CD14-positive monocyte (primary cell): ENCODE measurements at regions not wholly inside any gene's neighbourhood (a gene's known extent, or its start where the extent isn't known, plus 50 kb on each side); places are given as distances from the start of the nearest gene placed in this dataset.

Experiments used
- DNase-seq, 3 donors: peaks; one replicate each; pipeline ENCODE4 v3.0.0-alpha.2; 2011 to 2022
- H2AFZ ChIP-seq: 2 replicates; pipeline ENCODE4 v1.6.0; 2012; ENCODE audit warnings: mild to moderate bottlenecking, low read depth, low read length, inconsistent platforms; ENCODE audit not compliant: insufficient read depth, poor library complexity, severe bottlenecking
- H3K27ac ChIP-seq, 2 donors: 1 replicate in 1 of 2; 2 replicates in 1 of 2; pipeline ENCODE4 v1.5.1; 2012 to 2013; ENCODE audit warnings: low read length in 2 of 2, control low read depth in 1 of 2, inconsistent platforms in 1 of 2, low read depth in 1 of 2, mild to moderate bottlenecking in 1 of 2
- H3K27me3 ChIP-seq, 2 donors: one replicate each; pipeline versions ENCODE4 v1.6.0 to v1.6.1; 2011 to 2013; ENCODE audit warnings: low read length in 2 of 2; ENCODE audit not compliant: control insufficient read depth in 2 of 2, insufficient read depth in 2 of 2
- H3K36me3 ChIP-seq, 2 donors: replicated peaks in 1 of 2; 1 replicate in 1 of 2; 2 replicates in 1 of 2; pipeline versions ENCODE4 v1.5.1 to v1.6.1; 2012 to 2013; ENCODE audit warnings: low read length in 2 of 2, control low read depth in 1 of 2, inconsistent platforms in 1 of 2, mild to moderate bottlenecking in 1 of 2; ENCODE audit not compliant: insufficient read depth in 2 of 2, control insufficient read depth in 1 of 2
- H3K4me1 ChIP-seq, 2 donors: 1 replicate in 1 of 2; 2 replicates in 1 of 2; pipeline versions ENCODE4 v1.5.1 to v1.6.1; 2012 to 2013; ENCODE audit warnings: low read length in 2 of 2, control low read depth in 1 of 2, inconsistent platforms in 1 of 2, mild to moderate bottlenecking in 1 of 2, moderate library complexity in 1 of 2; ENCODE audit not compliant: insufficient read depth in 2 of 2, control insufficient read depth in 1 of 2
- H3K4me2 ChIP-seq: replicated peaks from 2 replicates; pipeline ENCODE3; 2012; ENCODE audit warnings: low read length, moderate library complexity, mild to moderate bottlenecking; ENCODE audit not compliant: poor library complexity, severe bottlenecking; ENCODE audit errors: extremely low read depth
- H3K4me3 ChIP-seq, 3 experiments: fragments of 200-600 bp in 1 of 3; sonication (generic) in 1 of 3; replicated peaks in 1 of 3; 1 replicate in 2 of 3; 2 replicates in 1 of 3; pipeline ENCODE4 v1.5.1; 2011 to 2013; ENCODE audit warnings: low read length in 3 of 3, mild to moderate bottlenecking in 3 of 3, control low read depth in 2 of 3, low read depth in 2 of 3, inconsistent platforms in 1 of 3, moderate library complexity in 1 of 3
- H3K79me2 ChIP-seq: 2 replicates; pipeline ENCODE4 v1.6.0; 2012; ENCODE audit warnings: mild to moderate bottlenecking, control low read depth, inconsistent platforms, low read length, moderate library complexity; ENCODE audit not compliant: insufficient read depth
- H3K9ac ChIP-seq: 2 replicates; pipeline ENCODE4 v1.6.0; 2017; ENCODE audit warnings: low read length, mild to moderate bottlenecking; ENCODE audit not compliant: insufficient read depth, poor library complexity, severe bottlenecking
- H3K9me3 ChIP-seq, 2 donors: replicated peaks in 1 of 2; 1 replicate in 1 of 2; 2 replicates in 1 of 2; pipeline versions ENCODE4 v1.5.1 to v1.6.1; 2012 to 2013; ENCODE audit warnings: low read length in 2 of 2, control low read depth in 1 of 2; ENCODE audit not compliant: control insufficient read depth in 1 of 2, insufficient read depth in 1 of 2
- H4K20me1 ChIP-seq: 2 replicates; pipeline ENCODE4 v1.6.0; 2012; ENCODE audit warnings: mild to moderate bottlenecking, low read length, control low read depth, moderate library complexity; ENCODE audit not compliant: insufficient read depth
- H3K27ac Mint-ChIP-seq, 7 donors: one replicate each; pipeline ENCODE4 v1.8.0; 2020; ENCODE audit warnings: mild to moderate bottlenecking in 7 of 7, mixed read lengths in 7 of 7, moderate library complexity in 6 of 7, inconsistent platforms in 2 of 7
- H3K27me3 Mint-ChIP-seq, 3 donors: one replicate each; pipeline ENCODE4 v1.8.0; 2021 to 2022; ENCODE audit warnings: low read depth in 3 of 3, mild to moderate bottlenecking in 3 of 3, mixed read lengths in 3 of 3, moderate library complexity in 3 of 3, inconsistent platforms in 1 of 3
- H3K36me3 Mint-ChIP-seq, 2 donors: one replicate each; pipeline ENCODE4 v1.8.0; 2020; ENCODE audit warnings: mixed read lengths in 2 of 2, inconsistent platforms in 1 of 2, mild to moderate bottlenecking in 1 of 2
- H3K4me1 Mint-ChIP-seq: one replicate; pipeline ENCODE4 v1.8.0; 2020; ENCODE audit warnings: mild to moderate bottlenecking, mixed read lengths
- H3K4me3 Mint-ChIP-seq, 2 donors: one replicate each; pipeline ENCODE4 v1.8.0; 2020; ENCODE audit warnings: mild to moderate bottlenecking in 2 of 2, mixed read lengths in 2 of 2, moderate library complexity in 1 of 2
- H3K9me3 Mint-ChIP-seq, 7 donors: one replicate each; pipeline ENCODE4 v1.8.0; 2020 to 2022; ENCODE audit warnings: mixed read lengths in 7 of 7, mild to moderate bottlenecking in 6 of 7, moderate library complexity in 6 of 7, inconsistent platforms in 2 of 7
- WGBS: methylation state at CpG from one replicate; pipeline ENCODE4 v1.1.5; 2013; ENCODE audit warnings: missing lambda C conversion rate; ENCODE audit not compliant: insufficient coverage; 5-methylcytosine and 5-hydroxymethylcytosine counted together
- intact Hi-C, 2 donors: fragments of 100-400 bp; cut with micrococcal nuclease; formaldehyde crosslinking; loops; one replicate each; pipeline versions ENCODE4 v1.15.0 to v1.15.1; 2023
- TF ChIP-seq, protein P1 (sequence below): fragments of 200-600 bp; IDR thresholded peaks from one replicate; pipeline ENCODE4 v1.8.0; 2022; ENCODE audit warnings: antibody characterized with exemption, mild to moderate bottlenecking

DNA sequence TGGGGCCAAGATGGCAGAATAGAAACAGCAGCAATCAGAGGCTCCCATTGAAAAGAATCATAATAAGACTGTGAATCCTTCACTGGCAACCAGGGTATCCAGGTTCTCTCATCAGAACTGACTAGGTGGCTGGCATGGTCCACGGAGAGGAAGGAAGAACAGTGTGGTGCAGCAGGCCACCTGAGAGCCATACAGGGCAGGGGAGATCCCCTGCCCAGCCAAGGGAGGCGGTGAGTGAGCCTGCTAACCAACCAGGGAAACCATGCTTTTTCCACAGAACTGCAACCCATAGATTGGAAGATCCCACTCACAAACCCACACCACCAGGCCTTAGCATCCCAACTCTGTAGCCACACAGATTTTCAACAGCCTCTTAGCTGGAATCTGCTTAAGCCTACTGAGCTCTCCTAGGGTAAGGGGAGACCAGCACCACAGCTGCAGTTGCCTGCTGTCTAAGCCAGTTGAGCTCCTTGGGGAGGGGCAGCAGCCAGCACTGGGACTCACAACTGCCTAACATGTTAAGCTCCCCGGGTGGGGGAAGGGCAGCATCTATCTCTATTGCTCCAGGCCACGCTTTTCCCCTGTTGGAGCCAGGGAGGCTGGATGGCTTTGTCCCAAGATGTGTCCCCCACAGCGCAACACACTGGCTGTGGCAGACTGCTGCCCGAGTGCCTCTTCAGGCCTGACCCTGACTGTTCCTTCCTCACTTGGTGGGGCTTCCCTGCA is 342.6 kb upstream of the CCDC196 start:
- H3K79me2 ChIP-seq = no peaks in the 10 kb centered on the region
- no peaks in the 10 kb centered on the region for H3K27me3 ChIP-seq
- Mint-ChIP-seq H3K27me3 (peaks cover 0 to 3% (median 1%) of the 10 kb centered on the region in 3 donors), H3K4me3 (no peak overlapping the region), H3K27ac (no peak overlapping the region), H3K9me3 (peaks cover 3 to 14% (median 7%) of the 10 kb centered on the region in 7 donors), H3K4me1 (no peaks in the 10 kb centered on the region), H3K36me3 (no peaks in the 10 kb centered on the region)
- no peak overlapping the region for H3K9ac ChIP-seq
- no peaks in the 10 kb centered on the region for H3K36me3 ChIP-seq
- no peak overlapping the region for H3K27ac ChIP-seq
- H4K20me1 ChIP-seq = no peaks in the 10 kb centered on the region
- no peaks in the 10 kb centered on the region for H3K4me1 ChIP-seq
- no peak overlapping the region for H2AFZ ChIP-seq
- intact Hi-C loops = no loop called here
- DNase-seq = no peak
- no peak overlapping the region for H3K4me2 ChIP-seq
- H3K4me3 ChIP-seq = no peak overlapping the region
- 91% methylated on average over 6 of the region's 6 CpGs for WGBS
- TF ChIP-seq, protein P1, sequence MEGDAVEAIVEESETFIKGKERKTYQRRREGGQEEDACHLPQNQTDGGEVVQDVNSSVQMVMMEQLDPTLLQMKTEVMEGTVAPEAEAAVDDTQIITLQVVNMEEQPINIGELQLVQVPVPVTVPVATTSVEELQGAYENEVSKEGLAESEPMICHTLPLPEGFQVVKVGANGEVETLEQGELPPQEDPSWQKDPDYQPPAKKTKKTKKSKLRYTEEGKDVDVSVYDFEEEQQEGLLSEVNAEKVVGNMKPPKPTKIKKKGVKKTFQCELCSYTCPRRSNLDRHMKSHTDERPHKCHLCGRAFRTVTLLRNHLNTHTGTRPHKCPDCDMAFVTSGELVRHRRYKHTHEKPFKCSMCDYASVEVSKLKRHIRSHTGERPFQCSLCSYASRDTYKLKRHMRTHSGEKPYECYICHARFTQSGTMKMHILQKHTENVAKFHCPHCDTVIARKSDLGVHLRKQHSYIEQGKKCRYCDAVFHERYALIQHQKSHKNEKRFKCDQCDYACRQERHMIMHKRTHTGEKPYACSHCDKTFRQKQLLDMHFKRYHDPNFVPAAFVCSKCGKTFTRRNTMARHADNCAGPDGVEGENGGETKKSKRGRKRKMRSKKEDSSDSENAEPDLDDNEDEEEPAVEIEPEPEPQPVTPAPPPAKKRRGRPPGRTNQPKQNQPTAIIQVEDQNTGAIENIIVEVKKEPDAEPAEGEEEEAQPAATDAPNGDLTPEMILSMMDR = no peak
- peaks cover 0 to 11% of the 10 kb centered on the region in 2 donors for H3K9me3 ChIP-seq

DNA sequence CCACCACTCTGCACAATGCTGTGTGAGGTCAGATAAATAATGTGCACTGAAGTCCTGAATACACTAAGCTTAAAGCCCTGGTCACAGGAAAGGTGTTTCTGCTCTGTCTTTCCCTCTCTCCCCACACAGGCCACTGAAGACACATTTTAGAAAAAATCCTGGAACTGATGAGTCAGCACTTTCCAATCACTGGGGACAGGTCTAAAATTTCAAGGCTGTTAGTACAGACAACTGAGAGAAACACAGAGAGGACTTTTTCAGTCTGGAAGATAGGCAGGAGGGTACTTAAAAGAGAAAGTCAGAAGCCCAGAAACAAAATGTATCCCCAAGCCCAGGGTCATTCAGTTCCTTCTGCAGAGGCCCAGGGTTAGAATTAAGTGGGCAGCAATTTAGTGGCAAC is 333.9 kb upstream of the CCDC196 start:
- H3K4me3 Mint-ChIP-seq = no peak overlapping the region
- TF ChIP-seq, protein P1 = no peak
- no peaks in the 10 kb centered on the region for H3K9me3 ChIP-seq
- no peak for DNase-seq
- no peaks in the 10 kb centered on the region for H3K27me3 ChIP-seq
- no peaks in the 10 kb centered on the region for H3K4me1 ChIP-seq
- intact Hi-C loops = no loop called here
- H3K4me3 ChIP-seq = no peak overlapping the region
- no peak overlapping the region for H3K4me2 ChIP-seq
- no peak overlapping the region for H3K27ac Mint-ChIP-seq
- H2AFZ ChIP-seq = no peak overlapping the region
- H3K36me3 Mint-ChIP-seq = no peaks in the 10 kb centered on the region
- no peak overlapping the region for H3K9ac ChIP-seq
- H3K4me1 Mint-ChIP-seq = no peaks in the 10 kb centered on the region
- H3K79me2 ChIP-seq = no peaks in the 10 kb centered on the region
- H3K36me3 ChIP-seq = no peaks in the 10 kb centered on the region
- H3K27me3 Mint-ChIP-seq = peaks cover 0 to 1% (median 0%) of the 10 kb centered on the region in 3 donors
- no peak overlapping the region for H3K27ac ChIP-seq
- H3K9me3 Mint-ChIP-seq = peaks cover 0 to 2% (median 0%) of the 10 kb centered on the region in 7 donors
- H4K20me1 ChIP-seq = no peaks in the 10 kb centered on the region
